Stimulated activated CD4-positive, alpha-beta T cell treated with anti-CD3 and anti-CD28 coated beads, Interleukin-4, amount 100 ng/mL, for 48 hours (primary cell): ENCODE measurements at regions not wholly inside any gene's neighbourhood (a gene's known extent, or its start where the extent isn't known, plus 50 kb on each side); places are given as distances from the start of the nearest gene placed in this dataset.
"Not testable (repeated sequence)": the region's sequence is repeated elsewhere in the genome, so short reads cannot be mapped to it uniquely, and the experiment has no call there.

Source experiments
- DNase-seq, 2 donors: peaks; one replicate each; pipeline ENCODE4 v3.0.0-alpha.2; 2020; ENCODE audit warnings: low read depth in 2 of 2

DNA sequence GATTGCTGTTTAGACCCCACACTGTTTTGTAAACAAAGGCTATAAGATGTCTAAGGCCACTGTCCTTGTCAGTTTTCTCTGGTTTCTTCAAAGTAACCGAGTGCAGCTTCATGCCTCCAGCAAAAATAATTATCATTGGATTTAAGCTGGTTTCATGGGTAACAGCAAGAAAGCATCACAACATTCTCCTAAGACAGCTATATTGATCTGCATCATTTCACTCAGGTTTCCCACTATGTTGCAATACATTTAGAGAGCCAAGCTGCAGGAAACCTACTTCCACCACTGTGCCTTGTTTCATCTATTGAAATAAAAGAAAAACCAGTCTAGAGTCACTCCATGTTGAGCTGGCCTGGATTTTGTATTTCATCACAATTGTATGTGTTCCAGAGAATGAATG, 351.4 kb downstream of the OXSM start:
- no peak for DNase-seq

DNA sequence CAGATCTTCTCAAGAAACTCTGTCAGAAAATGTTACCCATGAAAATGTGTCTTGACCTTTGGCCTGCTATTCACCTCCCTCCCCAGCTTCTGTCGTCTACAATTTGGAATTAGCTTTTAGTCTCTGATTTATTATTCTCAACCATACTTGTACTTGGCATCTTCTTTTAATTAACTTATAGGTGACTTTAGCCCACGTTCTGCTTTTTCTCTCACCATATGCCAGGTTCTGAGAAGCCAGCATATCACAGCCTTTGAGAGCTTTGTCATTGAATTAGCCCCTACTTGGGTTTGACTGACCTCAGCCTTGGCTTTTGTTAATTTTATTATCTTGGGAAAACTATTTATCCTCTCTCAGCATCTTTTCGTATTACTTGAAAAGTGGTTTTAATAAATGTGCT, 355.9 kb downstream of the OXSM start:
- no peak for DNase-seq

DNA sequence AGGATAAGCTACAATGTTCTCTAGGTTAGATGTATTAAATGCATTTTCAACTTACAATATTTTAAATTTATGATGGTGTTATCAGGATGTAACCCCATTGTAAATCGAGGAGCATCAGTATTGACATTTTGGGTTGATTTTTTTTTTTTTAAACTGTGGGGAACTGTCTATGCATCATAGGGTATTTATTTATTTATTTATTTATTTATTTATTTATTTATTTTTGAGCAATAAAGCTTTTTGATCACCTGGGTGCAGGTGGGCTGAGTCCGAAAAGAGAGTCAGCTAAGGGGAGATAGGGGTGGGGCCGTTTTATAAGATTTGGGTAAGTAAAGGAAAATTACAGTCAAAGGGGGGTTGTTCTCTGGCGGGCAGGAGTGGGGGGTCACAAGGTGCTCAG, 367.5 kb downstream of the OXSM start:
- DNase-seq: not testable (repeated sequence)

DNA sequence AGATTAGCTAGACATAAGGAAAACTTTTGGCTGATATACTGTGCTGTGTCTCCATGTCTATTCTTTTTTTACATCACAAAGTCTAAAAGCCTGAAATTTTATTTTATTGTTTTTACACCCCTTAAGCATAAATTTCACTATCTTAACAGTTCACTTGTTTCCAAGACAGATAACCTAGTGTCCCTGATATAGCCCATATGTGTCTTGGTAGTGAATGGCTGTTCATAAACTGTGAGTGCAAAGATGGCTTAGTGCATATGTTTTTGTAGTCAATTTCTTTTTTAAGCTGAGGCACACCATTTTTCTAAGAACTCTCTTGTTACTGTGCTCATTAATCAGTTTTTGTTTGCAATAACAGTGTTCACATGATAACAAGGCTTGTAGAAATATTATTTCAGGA, 381.1 kb downstream of the OXSM start:
- DNase-seq: no peak

DNA sequence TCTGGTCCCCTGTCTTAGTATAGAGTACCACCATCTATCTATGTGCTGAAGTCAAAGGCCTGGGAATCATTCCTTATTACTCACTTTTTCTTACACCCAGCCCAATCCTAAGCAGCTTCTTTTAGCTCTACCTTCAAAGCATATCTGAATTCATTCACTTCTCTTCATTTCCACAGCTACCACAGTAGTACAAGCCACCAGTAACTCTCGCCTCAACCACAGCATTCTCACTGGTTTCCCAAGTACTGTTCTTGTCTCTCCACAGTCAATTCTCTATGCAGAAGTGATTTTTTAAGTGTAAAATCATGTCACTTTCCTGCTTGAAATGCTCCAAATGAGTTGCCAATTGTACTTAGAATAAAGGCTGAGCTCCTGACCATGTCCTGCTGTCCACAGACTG, 401.7 kb downstream of the OXSM start:
- DNase-seq: no peak

DNA sequence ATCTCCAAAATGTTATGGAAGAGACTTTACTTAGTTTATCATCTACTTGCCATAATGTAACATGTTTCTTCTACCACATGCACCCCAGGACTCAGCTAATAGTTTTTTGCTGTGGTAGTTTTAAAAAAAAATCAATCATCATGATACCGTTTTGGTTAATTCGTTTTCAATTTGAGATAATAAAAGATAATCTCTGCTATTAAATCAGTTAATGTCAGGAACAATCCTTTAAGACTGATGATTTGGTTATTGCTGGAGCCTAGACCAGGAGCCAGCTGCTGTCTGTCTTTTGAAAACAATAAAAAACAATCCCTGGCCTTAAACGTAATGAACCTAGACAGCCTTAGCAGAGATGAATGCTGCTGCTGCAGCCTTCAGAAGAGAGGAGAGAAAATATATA, 403.7 kb downstream of the OXSM start:
- DNase-seq: no peak

DNA sequence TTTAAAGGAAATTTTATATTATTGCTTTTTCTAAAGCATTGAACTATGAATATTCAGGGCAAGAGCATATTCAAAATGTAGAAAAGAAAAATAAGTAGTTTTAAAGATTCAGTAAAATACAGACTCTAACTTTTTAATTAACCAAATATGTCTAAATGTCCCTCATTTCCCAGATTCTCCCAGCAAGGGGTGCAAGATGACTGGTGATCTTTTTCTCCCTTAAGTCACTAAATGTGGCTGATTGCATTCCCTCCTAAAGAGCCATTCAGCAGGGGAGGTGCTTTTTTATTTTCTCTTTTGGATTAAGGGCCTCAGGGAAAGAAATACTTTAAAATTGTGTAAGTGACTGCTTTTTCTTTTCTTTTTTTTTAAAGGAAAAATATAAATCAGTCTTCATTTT, 406.9 kb downstream of the OXSM start:
- DNase-seq: no peak

DNA sequence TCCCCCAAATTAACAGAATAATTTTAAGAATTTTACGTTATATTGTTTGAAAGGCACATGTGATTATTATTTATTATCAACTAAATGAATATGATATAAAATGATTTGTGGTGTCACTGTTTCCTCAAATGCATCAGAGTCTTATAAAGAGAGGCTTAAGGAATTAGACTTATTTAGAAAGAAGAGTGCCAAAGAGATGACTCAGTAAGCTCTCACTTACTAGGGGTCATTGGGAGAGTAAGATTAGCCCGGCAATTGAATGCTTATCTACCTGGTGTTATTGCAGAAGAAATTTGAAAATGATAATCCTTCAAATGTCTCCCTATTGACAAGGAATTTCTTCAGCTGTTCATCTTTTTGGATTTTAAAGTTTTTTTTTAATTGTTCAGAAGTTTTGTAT, 408.7 kb downstream of the OXSM start:
- no peak for DNase-seq

DNA sequence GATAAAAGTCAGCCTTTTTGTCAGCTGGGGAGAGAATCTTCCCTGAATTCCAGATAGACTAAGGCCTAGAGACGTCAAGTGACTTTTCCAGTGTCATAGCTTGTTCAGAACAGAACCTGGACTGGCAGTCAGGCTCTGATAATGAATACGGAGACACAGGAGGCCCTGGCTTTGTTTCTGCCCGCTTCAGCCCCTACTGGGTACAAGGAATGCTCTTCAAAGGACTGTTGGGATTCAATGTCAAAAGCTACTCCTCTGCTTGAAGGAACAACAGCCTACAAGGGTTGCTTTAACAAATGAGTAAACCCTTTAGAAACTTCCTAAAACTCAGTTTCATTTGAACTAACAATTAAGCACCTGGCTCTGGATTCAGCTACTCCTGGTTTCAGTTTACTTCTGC, 412.3 kb downstream of the OXSM start:
- no peak for DNase-seq

DNA sequence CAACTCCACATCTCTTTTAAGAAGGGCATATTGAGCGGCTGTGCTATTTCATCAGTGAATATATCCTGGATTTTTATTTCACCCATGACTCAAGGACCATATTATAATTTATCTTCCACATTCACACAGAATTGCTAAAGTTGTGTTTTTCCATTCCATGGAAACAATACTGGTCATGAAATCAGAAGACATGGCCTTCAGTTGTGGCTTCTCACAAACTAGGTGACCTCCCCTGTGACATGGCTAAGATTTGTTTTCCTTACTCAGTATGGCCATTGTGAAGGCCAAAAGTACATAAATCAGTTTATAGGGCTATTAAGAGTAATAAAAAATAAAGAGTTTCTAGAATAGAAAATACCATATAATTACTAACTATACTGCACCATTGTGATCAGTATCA, 415.6 kb downstream of the OXSM start:
- no peak for DNase-seq

DNA sequence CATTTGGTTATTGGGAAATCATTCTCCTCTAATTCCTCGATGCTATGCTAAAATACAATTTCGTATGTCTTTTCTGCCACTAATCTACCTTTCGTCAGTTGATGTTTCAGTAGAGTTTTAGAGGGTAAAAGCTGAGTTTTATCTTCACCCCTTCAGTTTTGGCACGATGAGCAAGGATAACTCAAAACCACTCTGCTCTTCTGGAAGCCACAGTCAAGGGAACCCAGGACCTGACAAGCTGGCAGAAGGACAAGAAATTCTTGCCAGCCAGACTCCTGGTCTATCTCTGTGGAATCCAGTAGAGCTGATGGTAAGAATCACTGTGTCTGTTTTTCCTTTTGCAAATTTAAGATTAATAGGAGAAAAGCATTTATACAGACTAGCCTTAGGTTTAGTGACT, 414.4 kb upstream of the LRRC3B start:
- no peak for DNase-seq

DNA sequence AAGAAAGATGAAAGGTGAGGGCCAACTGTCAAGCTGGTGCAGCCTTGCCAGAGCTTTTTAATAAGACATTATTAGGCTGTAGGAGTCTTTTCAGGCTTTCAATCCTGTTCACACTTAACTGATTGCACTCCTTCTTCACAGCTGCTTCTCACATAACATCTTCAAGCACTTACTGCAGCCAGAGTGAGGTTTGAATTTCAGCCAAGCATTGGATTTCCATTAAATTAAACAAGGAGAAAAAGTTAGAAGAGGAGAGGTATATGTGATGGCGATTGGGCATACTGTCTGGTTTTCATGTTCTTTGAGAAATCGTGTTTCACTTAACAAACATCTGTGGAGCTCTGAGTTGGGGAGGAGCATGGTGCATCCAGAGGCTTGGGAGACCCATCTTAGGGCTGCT, 392.8 kb upstream of the LRRC3B start:
- no peak for DNase-seq

DNA sequence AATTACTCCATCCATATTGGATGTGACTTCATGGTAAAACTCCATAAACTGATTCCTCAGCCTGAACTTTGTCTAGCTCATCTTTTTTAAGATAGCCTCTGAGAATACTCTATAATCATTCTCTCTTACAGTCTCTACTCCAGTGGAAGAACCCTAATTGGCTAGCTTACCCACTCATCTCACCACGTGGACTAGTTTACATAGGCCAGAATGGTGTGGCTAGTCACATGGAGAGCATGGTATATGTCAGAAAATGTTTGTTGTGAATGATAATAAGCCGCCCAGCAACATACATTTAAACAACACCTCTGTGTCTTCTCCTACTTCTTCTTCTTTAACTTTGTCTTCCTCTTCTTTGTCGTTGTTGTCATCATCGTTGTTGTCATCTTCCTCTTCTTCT, 389.2 kb upstream of the LRRC3B start:
- no peak for DNase-seq

DNA sequence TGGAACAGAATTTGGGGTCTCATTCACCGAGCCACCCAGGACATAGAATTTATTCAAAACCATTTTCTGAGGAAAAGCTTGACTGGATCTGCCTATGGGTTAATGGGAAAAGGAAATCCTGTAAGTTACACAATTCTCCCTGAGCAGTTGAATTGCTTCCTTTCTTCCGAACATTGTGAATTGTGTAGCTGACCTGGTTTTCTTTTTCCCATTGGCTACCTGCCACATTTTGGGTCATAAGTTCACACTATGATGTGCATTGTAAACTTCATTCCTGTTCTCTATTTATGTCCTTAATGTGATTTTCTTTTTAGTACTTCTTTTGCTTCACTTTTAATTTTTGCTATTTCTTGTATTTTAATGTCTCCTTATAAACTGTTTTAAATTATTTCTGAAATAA, 386.0 kb upstream of the LRRC3B start:
- no peak for DNase-seq

DNA sequence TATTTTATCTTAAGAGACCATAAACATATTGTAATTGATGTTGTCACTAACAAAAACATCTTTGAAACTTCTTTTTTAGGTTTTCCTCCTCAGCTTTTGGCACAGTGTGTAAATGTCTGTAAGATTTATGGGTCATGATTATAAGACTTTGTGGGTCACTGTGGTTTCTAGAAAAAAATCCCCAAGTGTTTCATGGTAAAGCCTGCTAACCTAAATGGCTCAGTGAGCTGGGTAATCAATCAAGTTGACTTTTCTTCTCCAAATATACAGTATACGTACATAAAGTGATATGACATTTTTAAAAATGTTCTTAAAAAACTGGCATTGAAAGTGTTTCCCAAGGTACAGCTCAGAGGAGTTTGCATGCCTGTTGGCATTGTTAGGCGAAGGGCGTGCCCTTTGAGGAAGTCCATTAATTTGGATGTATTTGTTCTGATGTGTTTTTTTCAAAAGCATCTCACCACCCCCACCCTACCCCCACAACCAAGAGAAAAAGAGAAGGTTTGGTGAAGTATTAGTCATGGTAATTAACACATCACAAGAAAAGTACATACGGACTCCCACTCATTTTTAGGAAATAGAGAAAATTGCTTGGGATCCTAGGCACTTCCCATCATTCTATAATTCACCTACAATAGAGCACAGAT, 385.4 kb upstream of the LRRC3B start:
- no peak for DNase-seq

DNA sequence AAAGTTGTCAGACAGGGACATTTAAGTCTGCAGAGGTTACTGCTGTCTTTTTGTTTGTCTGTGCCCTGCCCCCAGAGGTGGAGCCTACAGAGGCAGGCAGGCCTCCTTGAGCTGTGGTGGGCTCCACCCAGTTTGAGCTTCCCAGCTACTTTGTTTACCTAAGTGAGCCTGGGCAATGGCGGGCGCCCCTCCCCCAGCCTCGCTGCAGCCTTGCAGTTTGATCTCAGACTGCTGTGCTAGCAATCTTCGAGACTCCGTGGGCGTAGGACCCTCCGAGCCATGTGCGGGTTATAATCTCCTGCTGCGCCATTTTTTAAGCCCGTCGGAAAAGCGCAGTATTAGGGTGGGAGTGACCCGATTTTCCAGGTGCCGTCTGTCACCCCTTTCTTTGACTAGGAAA, 378.0 kb upstream of the LRRC3B start:
- DNase-seq: not testable (repeated sequence)

DNA sequence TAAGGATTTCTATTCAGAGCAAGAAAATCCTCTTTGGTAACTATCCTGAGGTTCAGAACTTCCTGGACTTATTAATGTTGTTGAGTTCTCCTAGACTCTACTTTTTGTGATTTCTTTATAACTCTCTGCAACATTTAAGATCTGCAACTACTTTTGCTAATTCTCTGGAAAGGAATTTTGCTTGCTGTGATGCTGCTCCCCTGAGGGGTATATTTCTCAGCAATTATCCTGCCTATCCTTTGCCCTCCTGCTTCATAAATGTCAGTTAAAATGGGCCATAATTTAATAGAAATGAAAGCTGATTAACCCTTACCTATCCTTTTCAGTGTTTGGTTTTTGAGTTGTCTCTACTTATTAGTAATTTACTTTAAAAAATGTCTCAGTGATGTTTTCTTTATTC, 377.3 kb upstream of the LRRC3B start:
- no peak for DNase-seq

DNA sequence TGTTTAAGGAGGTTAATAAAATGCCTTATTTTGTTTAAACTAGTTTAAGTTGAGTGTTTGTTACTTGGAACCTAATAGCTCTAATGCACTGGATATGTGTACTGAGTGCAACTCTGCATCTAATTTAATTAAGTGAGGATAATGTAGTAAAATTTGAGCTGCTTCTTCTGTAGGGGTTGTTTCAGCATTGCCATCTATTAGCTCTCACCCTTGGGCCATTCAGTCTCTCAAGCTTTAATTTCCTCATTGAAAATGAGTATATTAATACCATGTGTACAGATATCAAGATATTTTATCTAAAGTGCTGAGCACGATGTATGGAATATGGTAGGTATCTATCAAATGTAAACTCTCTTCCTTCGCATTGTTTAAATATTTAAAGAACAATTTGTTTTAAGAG, 375.7 kb upstream of the LRRC3B start:
- no peak for DNase-seq

DNA sequence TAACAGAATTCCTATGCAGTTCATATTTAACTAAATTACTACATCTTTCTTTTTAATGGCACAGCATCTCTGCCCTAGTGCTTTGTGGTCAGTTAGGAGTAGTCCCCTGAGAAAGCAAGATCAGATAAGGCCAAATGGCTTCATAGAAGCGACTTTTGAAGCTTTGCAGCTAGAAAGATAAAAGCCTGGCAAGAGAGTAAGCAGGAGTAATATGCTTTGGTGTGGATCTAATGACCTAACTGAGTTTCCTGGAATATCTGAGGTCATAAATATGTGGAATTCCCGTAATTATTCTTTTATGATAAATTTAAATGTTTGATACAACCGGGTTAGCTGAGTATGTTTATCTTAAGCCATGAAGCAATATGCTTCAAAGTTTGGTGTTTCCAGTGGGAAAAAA, 374.9 kb upstream of the LRRC3B start:
- no peak for DNase-seq

DNA sequence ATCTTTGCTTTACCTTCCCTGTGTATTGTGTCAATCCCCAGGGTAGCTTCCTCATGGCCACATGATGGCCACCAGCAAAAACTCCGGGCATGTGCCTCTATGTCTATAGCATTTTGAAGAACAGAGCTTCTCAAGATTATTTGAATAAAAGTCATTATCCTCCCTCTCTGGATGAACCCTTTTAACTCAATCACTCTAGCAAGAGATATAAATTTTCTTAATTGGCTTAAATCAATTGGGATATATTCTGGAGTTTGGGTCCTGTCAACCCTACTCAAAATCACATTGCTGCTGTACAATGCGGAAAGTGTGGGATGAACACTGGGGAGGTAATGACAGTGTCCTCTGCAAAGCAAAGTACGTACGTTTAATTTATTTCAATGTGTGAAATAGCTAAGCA, 370.6 kb upstream of the LRRC3B start:
- no peak for DNase-seq

DNA sequence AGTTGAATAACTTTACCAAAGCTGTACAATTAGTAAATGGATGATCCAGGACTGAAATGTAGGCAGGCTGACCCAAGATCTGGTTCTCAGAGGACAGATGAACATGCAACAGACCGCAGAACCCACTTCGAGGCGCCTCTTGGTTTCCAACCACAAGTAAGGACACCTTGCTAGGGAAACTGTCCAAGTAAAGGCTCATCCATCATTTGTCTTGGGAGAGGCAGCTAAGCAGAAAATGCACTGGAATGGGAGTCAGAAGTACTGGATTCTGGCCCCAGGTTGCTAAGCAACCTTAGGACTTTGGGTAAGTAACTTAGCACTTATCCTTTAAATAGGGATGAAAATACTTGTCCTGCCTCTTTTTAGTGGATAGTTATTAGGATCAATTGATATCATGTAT, 366.3 kb upstream of the LRRC3B start:
- no peak for DNase-seq

DNA sequence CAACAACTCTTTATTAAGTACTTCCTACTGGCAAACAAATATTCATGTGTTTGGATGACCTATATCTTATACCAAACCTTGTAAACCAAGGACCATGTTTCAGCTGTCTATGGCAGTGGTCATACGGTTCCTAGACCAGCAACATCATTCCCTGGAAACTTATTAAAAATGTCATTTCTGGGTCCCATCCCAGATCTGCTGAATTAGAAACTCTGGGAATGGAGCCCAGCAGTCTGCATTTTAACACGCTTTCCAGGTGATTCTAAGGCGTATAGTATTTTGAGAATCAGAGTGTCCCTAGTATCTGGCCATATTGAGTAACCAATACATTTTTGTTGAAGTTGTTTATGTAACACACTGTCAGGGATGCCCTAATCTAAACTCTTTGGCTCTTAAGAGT, 363.4 kb upstream of the LRRC3B start:
- no peak for DNase-seq

DNA sequence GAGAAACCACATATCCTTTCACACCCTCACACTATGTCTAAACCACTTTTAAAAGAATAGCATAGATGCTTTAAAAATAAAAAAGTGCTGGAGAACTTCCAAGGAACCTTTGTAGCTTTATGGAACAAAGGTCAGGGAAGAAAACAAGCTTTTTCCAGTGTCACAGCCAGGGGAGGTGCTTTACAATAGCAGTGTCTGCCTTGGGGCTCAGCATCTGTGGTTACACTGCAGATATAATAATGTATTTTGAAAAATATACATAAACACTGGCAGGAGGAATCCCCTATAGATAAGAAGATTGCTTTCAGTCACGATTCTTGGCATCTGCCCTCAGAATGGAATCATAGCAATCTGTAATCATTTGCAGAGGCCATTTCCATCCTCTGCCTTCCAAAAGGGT, 362.4 kb upstream of the LRRC3B start:
- DNase-seq: no peak

DNA sequence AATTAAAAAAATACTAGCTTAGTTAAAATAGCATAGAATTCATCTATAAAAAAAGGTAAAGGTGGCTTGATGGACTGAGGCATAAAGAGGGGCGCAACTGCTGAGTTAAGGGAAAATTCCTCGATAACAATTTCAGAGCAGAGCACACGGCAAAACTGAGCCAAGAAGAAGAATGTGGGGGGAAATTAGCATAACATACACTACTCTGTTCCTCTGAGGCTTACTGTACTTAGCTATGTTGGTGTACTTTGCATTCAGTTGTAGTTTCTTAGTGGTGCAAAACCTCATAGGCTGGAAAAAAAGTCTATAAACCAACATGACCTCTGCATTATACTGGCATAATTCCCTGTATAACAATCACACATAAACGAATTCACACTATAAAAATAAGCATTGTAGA, 357.9 kb upstream of the LRRC3B start:
- DNase-seq: no peak

DNA sequence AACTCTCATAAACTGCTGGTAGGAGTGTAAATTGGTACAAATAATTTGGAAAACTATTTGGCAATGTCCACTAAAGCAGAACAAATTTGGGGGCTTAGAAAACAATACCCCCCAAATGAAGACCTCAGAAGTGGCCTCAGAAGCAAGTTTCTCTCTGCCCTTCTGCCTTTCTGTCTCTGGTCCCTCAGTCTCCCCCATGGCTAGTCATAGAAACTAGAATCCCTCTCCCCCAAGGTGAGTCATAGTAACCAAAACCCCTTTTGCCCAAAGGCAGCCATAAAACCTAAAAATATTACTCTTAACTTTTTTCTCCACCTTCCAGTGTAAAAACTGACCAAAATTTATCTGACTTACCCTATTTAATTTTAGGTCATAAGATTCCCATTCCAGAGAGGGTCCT, 350.7 kb upstream of the LRRC3B start:
- DNase-seq: no peak
